Retinal pigment epithelial cell (primary cell): ENCODE measurements at regions not wholly inside any gene's neighbourhood (a gene's known extent, or its start where the extent isn't known, plus 50 kb on each side); places are given as distances from the start of the nearest gene placed in this dataset.

ENCODE experiments used
- DNase-seq: peaks from one replicate; pipeline ENCODE4 v3.0.0-alpha.2; 2010; ENCODE audit warnings: low read depth
- H3K4me3 ChIP-seq: 2 replicates; pipeline ENCODE4 v1.5.1; 2011; ENCODE audit warnings: mild to moderate bottlenecking, low read length, control low read depth, moderate library complexity
- CTCF ChIP-seq: conservative IDR thresholded peaks from 2 replicates; pipeline ENCODE4 v1.5.1; 2011; ENCODE audit warnings: low read depth, low read length, control low read depth, inconsistent platforms

GRCh38 chr13:42398533-42398932 is 126.6 kb downstream of the AKAP11 start:
- no peak for TF ChIP-seq CTCF
- no peak for DNase-seq
- no peak overlapping the region for H3K4me3 ChIP-seq

- H3K4me3 ChIP-seq, result no peak overlapping the region
- no peak for TF ChIP-seq CTCF
- no peak for DNase-seq
These were observed 128.4 kb downstream of the AKAP11 start for GRCh38 chr13:42400188-42400833.

GRCh38 chr13:42401376-42401775 is 129.4 kb downstream of the AKAP11 start:
- DNase-seq, result no peak
- H3K4me3 ChIP-seq, result no peak overlapping the region
- no peak for TF ChIP-seq CTCF

GRCh38 chr13:42405665-42406390 is 133.9 kb downstream of the AKAP11 start:
- no peak for TF ChIP-seq CTCF
- no peak for DNase-seq
- H3K4me3 ChIP-seq, result no peak overlapping the region

GRCh38 chr13:42409075-42409474 is 137.1 kb downstream of the AKAP11 start:
- no peak for DNase-seq
- TF ChIP-seq CTCF, result no peak
- H3K4me3 ChIP-seq, result no peak overlapping the region

GRCh38 chr13:42409551-42409950 is 137.6 kb downstream of the AKAP11 start:
- H3K4me3 ChIP-seq, result no peak overlapping the region
- DNase-seq, result no peak
- TF ChIP-seq CTCF, result no peak

GRCh38 chr13:42412812-42413483 is 141.0 kb downstream of the AKAP11 start:
- TF ChIP-seq CTCF, result no peak
- no peak overlapping the region for H3K4me3 ChIP-seq
- DNase-seq, result no peak
